WTC11 (cell line): ENCODE measurements at regions not wholly inside any gene's neighbourhood (a gene's known extent, or its start where the extent isn't known, plus 50 kb on each side); places are given as distances from the start of the nearest gene placed in this dataset.

ENCODE experiments used
- AR ChIP-seq: fragments of 250-450 bp; sonication (Bioruptor Pico); IDR thresholded peaks from 2 replicates; pipeline ENCODE4 v1.9.0; 2021; ENCODE audit warnings: mild to moderate bottlenecking
- CREB1 ChIP-seq: sonication (generic); formaldehyde crosslinking; IDR thresholded peaks from 2 replicates; pipeline ENCODE4 v1.8.0; 2023; ENCODE audit warnings: mild to moderate bottlenecking, missing genetic modification reagents
- CTCF ChIP-seq: fragments of 200-600 bp; IDR thresholded peaks from 2 replicates; pipeline ENCODE4 v1.8.0; 2022; ENCODE audit warnings: antibody characterized with exemption
- FOXJ3 ChIP-seq: sonication (generic); formaldehyde crosslinking; IDR thresholded peaks from 2 replicates; pipeline ENCODE4 v1.9.0; 2021; ENCODE audit warnings: missing genetic modification reagents, mild to moderate bottlenecking, borderline replicate concordance
- MYBL2 ChIP-seq: sonication (generic); formaldehyde crosslinking; IDR thresholded peaks from 2 replicates; pipeline ENCODE4 v1.8.1; 2023; ENCODE audit warnings: mild to moderate bottlenecking, moderate library complexity, missing genetic modification reagents
- SMAD3 ChIP-seq: sonication (generic); formaldehyde crosslinking; IDR thresholded peaks from 2 replicates; pipeline ENCODE4 v1.8.0; 2022; ENCODE audit warnings: missing genetic modification reagents, mild to moderate bottlenecking, borderline replicate concordance
- TP53 ChIP-seq: sonication (generic); formaldehyde crosslinking; IDR thresholded peaks from 2 replicates; pipeline ENCODE4 v1.8.1; 2023; ENCODE audit warnings: mild to moderate bottlenecking, missing genetic modification reagents
- USF1 ChIP-seq: sonication (generic); formaldehyde crosslinking; IDR thresholded peaks from 2 replicates; pipeline ENCODE4 v1.8.0; 2022; ENCODE audit warnings: mild to moderate bottlenecking, missing genetic modification reagents
- ZNF512 ChIP-seq: sonication (generic); formaldehyde crosslinking; IDR thresholded peaks from 2 replicates; pipeline ENCODE4 v1.8.1; 2022; ENCODE audit warnings: missing genetic modification reagents, borderline replicate concordance

- TF ChIP-seq FOXJ3 (CRISPR knock-in tag) (no peak), MYBL2 (CRISPR knock-in tag) (no peak), CREB1 (CRISPR knock-in tag) (no peak), CTCF (no peak), ZNF512 (CRISPR knock-in tag) (no peak), TP53 (no peak), AR (CRISPR knock-in tag) (no peak), SMAD3 (CRISPR knock-in tag) (no peak), USF1 (no peak)
These were observed 442.7 kb downstream of the PID1 start for GRCh38 chr2:228828397-228828796.
